HL-60 (cell line): ENCODE measurements at regions not wholly inside any gene's neighbourhood (a gene's known extent, or its start where the extent isn't known, plus 50 kb on each side); places are given as distances from the start of the nearest gene placed in this dataset.

Experiments used
- DNase-seq, 2 experiments: peaks; one replicate each; pipeline ENCODE4 v3.0.0-alpha.2; 2010 to 2020; ENCODE audit warnings: low read depth in 1 of 2, low spot score in 1 of 2
- H3K27ac ChIP-seq: fragments of 250-450 bp; sonication (Bioruptor Pico); replicated peaks from 2 replicates; pipeline ENCODE4 v1.5.1; 2020; ENCODE audit warnings: mild to moderate bottlenecking, moderate library complexity
- H3K27me3 ChIP-seq: fragments of 250-450 bp; sonication (Bioruptor Pico); 2 replicates; pipeline ENCODE4 v1.5.1; 2021; ENCODE audit warnings: mild to moderate bottlenecking, moderate library complexity; ENCODE audit not compliant: insufficient read depth, poor library complexity, severe bottlenecking
- H3K4me3 ChIP-seq: replicated peaks from 2 replicates; pipeline ENCODE4 v1.5.1; 2011; ENCODE audit warnings: mild to moderate bottlenecking, control low read depth, low read length; ENCODE audit not compliant: insufficient read depth
- CTCF ChIP-seq: IDR thresholded peaks from one replicate; pipeline ENCODE4 v1.5.1; 2011; ENCODE audit warnings: low read length, control low read depth, inconsistent platforms; ENCODE audit not compliant: insufficient read depth
- GABPA ChIP-seq: IDR thresholded peaks from 2 replicates; pipeline ENCODE4 v1.6.1; 2012; ENCODE audit warnings: low read depth
- POLR2AphosphoS5 ChIP-seq: IDR thresholded peaks from 2 replicates; pipeline ENCODE4 v1.6.1; 2012; ENCODE audit warnings: low read depth
- REST ChIP-seq: IDR thresholded peaks from 2 replicates; pipeline ENCODE4 v1.6.1; 2012; ENCODE audit warnings: low read depth; ENCODE audit not compliant: insufficient replicate concordance
- SPI1 ChIP-seq: IDR thresholded peaks from 2 replicates; pipeline ENCODE4 v1.6.1; 2012; ENCODE audit warnings: low read depth, mild to moderate bottlenecking, borderline replicate concordance

GRCh38 chr10:107585630-107586029, 421.1 kb upstream of the SORCS1 start:
- Histone ChIP-seq H3K27me3 (no peaks in the 10 kb centered on the region), H3K4me3 (no peak overlapping the region), H3K27ac (no peak overlapping the region)
- DNase-seq = peak in 1 of 2 experiments; percentile 69
- no peak for TF ChIP-seq REST
- peak; percentile 92 for TF ChIP-seq POLR2AphosphoS5
- peak; percentile 6; the same call in 1 of the 2 replicates for TF ChIP-seq SPI1

GRCh38 chr10:107583974-107584373, 419.5 kb upstream of the SORCS1 start:
- TF ChIP-seq REST (no peak), CTCF (no peak), SPI1 (no peak), POLR2AphosphoS5 (no peak), GABPA (no peak)
- no peaks in the 10 kb centered on the region for H3K27me3 ChIP-seq
- DNase-seq = no peak

DNA sequence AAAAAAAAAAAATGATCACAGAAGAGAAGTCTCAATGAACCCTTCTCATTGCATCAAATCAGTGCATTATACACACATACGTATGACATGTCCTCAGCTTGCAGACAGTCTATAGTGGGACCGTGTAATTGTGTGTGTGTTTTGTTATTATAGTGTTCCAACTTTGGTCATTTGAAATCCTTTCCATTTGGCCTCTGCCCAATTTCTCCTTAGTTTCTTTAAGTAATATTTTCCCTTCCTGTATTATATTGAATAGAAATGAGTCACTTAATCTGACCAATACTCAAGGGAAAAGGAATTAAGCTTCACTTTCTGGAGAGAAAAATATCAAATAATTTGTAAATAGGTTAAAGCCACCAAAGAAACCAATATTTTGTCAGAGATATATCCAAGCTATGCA, 415.5 kb upstream of the SORCS1 start:
- TF ChIP-seq REST (no peak), POLR2AphosphoS5 (no peak), CTCF (no peak), GABPA (no peak), SPI1 (no peak)
- Histone ChIP-seq H3K27ac (no peak overlapping the region), H3K27me3 (no peaks in the 10 kb centered on the region), H3K4me3 (no peak overlapping the region)
- no peak for DNase-seq

More at GRCh38 chr10:107583974-107584373, 419.5 kb upstream of the SORCS1 start:
- no peak overlapping the region for H3K27ac ChIP-seq
- H3K4me3 ChIP-seq = no peak overlapping the region

GRCh38 chr10:107577221-107577620, 412.7 kb upstream of the SORCS1 start:
- DNase-seq = no peak
- TF ChIP-seq GABPA (no peak), CTCF (no peak), POLR2AphosphoS5 (no peak), REST (no peak), SPI1 (no peak)
- no peaks in the 10 kb centered on the region for H3K27me3 ChIP-seq
- H3K4me3 ChIP-seq = no peak overlapping the region
- no peak overlapping the region for H3K27ac ChIP-seq
